CD1c-positive myeloid dendritic cell (primary cell): ENCODE measurements at regions not wholly inside any gene's neighbourhood (a gene's known extent, or its start where the extent isn't known, plus 50 kb on each side); places are given as distances from the start of the nearest gene placed in this dataset.

ENCODE experiments used
- DNase-seq: peaks from one replicate; pipeline ENCODE4 v3.0.0-alpha.2; 2016; ENCODE audit errors: extremely low spot score

DNA sequence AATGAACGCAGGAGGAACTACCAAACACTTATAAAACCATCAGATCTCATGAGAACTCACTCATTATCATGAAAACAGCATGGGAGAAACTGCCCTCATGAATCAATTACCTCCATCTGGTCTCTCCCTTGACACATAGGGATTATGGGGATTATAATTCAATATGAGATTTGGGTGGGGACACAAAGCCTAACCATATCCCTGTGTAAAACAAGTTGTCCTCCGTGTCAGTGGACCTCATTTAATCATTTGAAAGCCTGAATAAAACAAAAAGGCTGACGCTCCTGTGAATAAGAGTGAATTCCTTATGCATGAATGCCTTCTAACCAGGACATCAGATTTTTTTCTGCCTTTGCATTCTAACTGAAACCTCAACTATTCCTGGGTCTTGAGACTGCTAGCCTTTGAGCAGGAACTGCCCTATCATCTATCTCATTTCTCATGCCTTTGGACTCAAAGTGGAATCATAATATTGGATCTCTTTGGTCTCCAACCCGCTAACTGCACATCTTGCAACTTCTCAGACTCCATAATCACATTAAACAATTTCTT is 648.8 kb downstream of the ADGRL2 start:
- no peak for DNase-seq

DNA sequence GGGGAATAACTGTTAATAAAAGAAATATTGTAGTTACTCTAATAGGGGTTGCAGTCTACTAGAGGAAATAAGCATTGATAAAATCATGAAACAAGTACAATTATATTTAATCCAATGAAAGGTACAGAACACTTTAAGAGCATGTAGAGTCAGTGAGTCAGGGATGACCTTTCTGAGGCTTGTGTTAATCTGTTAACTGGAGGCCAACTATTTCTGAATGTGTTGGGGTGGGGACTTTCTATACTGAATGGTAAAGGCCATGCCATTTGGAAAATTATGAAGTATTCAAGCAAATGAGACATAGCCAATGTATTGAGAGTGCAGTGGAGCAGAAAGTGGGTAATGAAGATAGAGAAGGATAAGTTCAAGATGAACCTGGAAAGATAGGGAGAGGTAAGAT is 646.2 kb downstream of the ADGRL2 start:
- DNase-seq = no peak

GRCh38 chr1:82446236-82446635 is 645.5 kb downstream of the ADGRL2 start:
- DNase-seq = no peak

DNA sequence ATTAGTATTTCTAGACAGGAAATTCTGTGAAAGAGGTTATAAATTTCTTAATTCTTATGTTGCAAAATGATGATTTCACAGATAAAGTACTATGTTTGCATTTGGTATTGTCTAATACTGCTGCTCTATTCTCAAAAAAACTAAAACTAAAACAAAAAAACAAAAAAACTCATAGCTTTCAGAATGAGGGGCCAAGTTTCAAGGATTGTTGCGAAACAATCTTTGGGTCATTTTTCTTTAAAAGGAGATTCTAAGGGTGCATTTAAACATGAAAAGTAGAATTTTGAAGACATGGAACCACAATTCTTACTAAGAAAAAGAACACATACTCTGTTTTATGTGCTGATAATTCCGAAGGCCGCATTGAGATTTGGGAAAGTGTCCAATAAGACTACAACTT is 645.1 kb downstream of the ADGRL2 start:
- no peak for DNase-seq

- DNase-seq = no peak
Observed at GRCh38 chr1:82445132-82445531, 644.4 kb downstream of the ADGRL2 start.

GRCh38 chr1:82441402-82441801 is 640.7 kb downstream of the ADGRL2 start:
- DNase-seq = no peak

DNA sequence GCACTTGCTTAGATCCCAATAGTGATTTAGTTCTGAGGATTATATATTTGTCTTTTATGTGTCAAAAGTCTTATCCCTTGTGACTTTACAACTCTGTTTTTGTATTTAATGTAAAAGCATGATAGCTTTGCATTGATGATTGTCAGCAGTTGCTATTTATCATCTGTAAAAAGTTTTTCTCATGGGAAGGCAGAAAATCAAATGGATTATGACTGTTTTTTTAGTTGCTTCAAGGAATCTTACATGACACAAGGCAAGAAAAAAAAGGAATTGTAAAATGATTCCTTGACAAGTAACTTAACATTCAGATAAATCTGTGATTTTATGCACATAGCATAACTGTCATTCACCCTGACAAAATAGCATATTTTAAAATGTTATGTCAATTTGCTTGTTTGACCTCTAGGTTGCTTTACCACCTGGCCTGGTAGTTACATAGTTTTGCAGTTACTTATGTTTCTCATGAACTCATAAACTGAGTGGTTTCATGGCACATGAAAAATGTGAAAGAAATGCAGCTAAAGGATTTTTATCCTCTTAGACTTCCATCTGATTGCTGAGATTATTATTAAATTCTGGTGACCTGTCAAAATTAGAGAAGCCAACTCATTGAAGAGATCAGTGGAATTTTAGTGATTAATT is 622.6 kb downstream of the ADGRL2 start:
- DNase-seq = no peak

- DNase-seq = no peak
Observed at GRCh38 chr1:82421782-82422181, 621.0 kb downstream of the ADGRL2 start.

DNA sequence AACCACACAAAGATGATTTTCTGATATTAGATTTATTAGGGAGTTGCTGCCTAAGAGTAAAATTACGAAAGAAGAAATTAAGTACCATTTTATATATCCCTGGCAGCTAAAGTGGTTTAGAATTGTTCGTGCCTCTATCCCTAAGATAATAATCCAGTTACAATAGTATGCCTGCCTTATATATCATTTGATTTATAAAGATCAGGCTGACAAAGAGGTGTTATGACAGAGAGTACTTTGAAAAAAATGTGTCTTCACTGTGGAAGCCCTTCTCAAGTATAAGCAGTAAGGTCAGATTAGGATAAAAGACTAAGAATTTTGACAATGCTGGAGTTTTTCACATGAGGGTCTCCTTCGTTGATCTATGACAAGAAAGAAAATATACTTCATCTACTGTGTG is 619.9 kb downstream of the ADGRL2 start:
- no peak for DNase-seq

GRCh38 chr1:82411605-82412004 is 610.9 kb downstream of the ADGRL2 start:
- no peak for DNase-seq

GRCh38 chr1:82405333-82405732 is 604.6 kb downstream of the ADGRL2 start:
- DNase-seq = no peak

GRCh38 chr1:82401116-82401515 is 600.4 kb downstream of the ADGRL2 start:
- no peak for DNase-seq

DNA sequence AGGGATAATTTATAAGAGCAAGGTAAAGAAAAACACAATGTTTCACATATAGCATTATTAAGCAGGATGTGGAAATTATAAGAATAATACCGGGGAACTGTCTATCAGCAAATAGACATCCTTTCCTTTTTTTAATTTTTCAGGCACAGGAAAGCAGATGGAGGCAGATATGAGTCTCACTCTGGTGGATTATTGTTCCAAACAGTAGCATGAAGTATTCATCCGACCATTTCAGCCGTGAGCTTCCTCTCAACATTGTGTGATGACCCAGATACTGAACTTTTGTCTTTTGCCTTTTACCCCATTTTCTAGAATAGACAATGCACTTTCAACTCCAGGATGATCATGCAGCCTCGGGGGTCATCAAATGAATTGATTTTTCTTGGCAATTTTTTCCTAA is 599.8 kb downstream of the ADGRL2 start:
- DNase-seq = no peak

GRCh38 chr1:82399093-82399492 is 598.4 kb downstream of the ADGRL2 start:
- DNase-seq = no peak

- no peak for DNase-seq
Observed at GRCh38 chr1:82398357-82398756, 597.6 kb downstream of the ADGRL2 start.

- peak; percentile 2 for DNase-seq
Observed at GRCh38 chr1:82395440-82395839, 594.7 kb downstream of the ADGRL2 start.

DNA sequence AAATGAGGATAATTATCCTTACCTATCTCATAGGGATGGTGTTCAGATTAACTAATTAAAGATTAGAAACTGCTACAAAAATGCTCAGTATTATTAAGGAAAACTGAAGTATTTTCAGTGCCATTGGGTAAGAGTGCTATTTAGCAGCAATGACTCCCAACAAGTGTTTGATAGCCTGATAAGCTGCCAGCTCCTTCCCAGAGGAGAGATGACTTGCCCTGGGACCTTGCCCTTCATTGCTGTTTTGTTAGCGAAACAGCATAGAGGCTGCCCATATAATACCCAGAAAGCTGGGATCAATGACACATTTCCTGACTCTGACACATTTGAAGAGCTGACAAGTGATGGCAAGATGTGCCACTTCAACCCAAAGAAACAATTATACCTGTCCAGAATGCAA is 592.2 kb downstream of the ADGRL2 start:
- DNase-seq = no peak

- DNase-seq = no peak
Observed at GRCh38 chr1:82392513-82392912, 591.8 kb downstream of the ADGRL2 start.

- DNase-seq = no peak
Observed at GRCh38 chr1:82391712-82392111, 591.0 kb downstream of the ADGRL2 start.

DNA sequence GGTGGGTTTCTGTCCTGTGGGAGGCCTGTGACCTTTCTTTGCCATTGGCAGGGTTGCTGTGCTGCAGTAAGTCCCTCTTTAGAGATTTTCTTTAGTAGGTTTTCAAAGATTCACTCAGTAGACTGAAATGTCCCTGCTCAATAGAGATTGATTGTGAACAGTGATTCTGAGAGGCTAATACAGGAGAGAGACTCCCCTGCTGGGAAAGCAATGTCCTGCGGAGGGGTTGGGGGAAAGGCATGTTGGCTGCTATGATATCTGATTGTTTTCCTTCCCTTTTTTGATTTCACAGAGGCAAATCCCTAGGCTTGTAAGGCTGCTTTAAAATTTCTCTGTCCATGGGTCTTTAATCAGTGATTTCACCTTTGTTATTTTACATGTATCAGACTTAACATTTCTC is 589.9 kb downstream of the ADGRL2 start:
- no peak for DNase-seq

DNA sequence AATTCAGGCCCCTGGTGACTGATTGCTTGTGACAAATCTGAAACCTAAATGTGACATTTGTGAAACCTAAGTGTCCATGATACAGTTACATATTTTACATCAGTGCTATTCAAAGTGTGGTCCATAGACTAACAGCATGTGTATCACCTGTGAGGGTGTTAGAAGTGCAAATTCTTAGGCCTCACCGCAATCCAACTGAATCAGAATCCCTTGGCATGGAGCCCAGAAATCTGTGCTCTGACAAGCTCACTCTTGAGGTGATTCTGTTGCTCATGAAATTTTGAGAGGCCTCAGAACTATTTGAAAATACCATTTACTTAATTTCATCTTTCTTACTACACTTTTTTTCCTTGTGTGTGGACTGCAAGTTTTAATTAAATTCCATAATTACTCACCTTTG is 587.9 kb downstream of the ADGRL2 start:
- no peak for DNase-seq

DNA sequence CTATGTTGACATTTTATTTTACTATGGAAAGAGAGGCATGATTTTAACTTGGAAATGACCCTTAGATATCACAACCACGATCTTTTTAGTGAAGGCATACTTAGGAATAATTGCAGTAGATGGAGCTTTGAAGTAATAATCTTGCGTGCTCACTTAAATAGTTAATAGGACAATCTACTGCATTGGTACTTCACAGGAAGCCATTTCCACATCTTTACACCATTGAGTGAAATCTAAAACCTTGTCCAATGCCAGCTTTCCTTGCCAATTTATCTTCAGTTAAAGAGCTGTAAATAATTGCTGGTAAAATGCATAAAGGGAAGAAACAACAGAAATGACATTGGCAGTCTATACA is 586.3 kb downstream of the ADGRL2 start:
- DNase-seq = no peak

- no peak for DNase-seq
Observed at GRCh38 chr1:82386365-82387011, 585.8 kb downstream of the ADGRL2 start.

- no peak for DNase-seq
Observed at GRCh38 chr1:82384776-82385175, 584.0 kb downstream of the ADGRL2 start.
